ENCODE measurements at regions not wholly inside any gene's neighbourhood (a gene's known extent, or its start where the extent isn't known, plus 50 kb on each side); places are given as distances from the start of the nearest gene placed in this dataset.
A peak's percentile ranks its signal among the peaks of the same experiment; 100 is the strongest.

DNA sequence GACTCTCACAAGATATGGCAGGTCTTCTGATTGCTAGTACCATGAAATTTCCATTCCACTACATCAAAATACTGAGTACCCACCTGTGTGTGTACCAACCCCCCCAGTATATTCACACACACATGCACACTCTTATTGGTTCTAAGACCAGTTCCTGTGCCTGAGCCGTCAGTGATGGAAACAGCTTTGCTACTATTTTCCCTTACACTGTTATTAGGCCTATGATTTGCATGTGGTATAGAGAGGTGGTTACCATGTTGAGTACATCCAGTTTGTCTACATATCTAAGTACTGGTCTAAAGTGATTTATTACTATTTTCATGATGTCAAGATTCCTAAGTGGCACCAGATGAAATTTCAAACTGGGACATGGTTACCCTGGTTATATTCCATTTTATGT is 459.9 kb downstream of the BCKDHB start:
- no peak overlapping the region for H3K4me3 ChIP-seq (ENCODE audit: low read depth, low read length)
- TF ChIP-seq, protein P1, sequence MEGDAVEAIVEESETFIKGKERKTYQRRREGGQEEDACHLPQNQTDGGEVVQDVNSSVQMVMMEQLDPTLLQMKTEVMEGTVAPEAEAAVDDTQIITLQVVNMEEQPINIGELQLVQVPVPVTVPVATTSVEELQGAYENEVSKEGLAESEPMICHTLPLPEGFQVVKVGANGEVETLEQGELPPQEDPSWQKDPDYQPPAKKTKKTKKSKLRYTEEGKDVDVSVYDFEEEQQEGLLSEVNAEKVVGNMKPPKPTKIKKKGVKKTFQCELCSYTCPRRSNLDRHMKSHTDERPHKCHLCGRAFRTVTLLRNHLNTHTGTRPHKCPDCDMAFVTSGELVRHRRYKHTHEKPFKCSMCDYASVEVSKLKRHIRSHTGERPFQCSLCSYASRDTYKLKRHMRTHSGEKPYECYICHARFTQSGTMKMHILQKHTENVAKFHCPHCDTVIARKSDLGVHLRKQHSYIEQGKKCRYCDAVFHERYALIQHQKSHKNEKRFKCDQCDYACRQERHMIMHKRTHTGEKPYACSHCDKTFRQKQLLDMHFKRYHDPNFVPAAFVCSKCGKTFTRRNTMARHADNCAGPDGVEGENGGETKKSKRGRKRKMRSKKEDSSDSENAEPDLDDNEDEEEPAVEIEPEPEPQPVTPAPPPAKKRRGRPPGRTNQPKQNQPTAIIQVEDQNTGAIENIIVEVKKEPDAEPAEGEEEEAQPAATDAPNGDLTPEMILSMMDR (IDR thresholded peaks at IDR 0.05; ENCODE audit: low read depth, low read length): no peak
- DNase-seq (ENCODE audit: low read depth, low spot score): no peak
- in situ Hi-C loops (cut with HindIII; ENCODE audit: low sequenced_read_pairs): no loop called here

GRCh38 chr6:80553071-80553740 is 446.7 kb downstream of the BCKDHB start:
- no peak overlapping the region for H3K4me3 ChIP-seq (ENCODE audit: low read depth, low read length)
- TF ChIP-seq, protein P1 (IDR thresholded peaks at IDR 0.05; ENCODE audit: low read depth, low read length): no peak
- peak; percentile 78 for DNase-seq (ENCODE audit: low read depth, low spot score)
- in situ Hi-C loops (cut with HindIII; ENCODE audit: low sequenced_read_pairs): no loop called here

DNA sequence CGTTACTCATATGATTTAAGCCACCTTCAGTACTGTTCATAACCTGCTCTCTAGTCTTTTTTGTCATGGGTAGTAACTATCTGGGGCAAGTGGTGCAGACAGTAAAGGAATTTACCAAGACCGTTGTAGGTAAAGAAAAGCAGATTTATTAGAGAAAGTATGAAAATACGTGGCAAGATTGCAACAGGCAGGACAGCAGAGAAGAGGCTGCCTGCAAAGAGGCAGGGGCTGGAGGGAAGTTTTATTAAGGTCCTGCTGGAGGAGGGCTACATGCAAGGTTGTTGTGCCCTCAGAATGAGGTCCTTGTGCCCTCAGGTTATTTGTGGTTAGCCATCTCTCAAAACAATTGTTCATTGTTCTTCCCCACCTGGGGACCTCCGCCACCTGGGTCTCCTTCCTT is 444.3 kb downstream of the BCKDHB start:
- no peak overlapping the region for H3K4me3 ChIP-seq (ENCODE audit: low read depth, low read length)
- in situ Hi-C loops (cut with HindIII; ENCODE audit: low sequenced_read_pairs): no loop called here
- no peak for DNase-seq (ENCODE audit: low read depth, low spot score)
- TF ChIP-seq, protein P1 (IDR thresholded peaks at IDR 0.05; ENCODE audit: low read depth, low read length): no peak

- in situ Hi-C loops (cut with HindIII; ENCODE audit: low sequenced_read_pairs): no loop called here
- TF ChIP-seq, protein P1 (IDR thresholded peaks at IDR 0.05; ENCODE audit: low read depth, low read length): no peak
- no peak for DNase-seq (ENCODE audit: low read depth, low spot score)
These were observed 443.8 kb downstream of the BCKDHB start for GRCh38 chr6:80550281-80550680.

DNA sequence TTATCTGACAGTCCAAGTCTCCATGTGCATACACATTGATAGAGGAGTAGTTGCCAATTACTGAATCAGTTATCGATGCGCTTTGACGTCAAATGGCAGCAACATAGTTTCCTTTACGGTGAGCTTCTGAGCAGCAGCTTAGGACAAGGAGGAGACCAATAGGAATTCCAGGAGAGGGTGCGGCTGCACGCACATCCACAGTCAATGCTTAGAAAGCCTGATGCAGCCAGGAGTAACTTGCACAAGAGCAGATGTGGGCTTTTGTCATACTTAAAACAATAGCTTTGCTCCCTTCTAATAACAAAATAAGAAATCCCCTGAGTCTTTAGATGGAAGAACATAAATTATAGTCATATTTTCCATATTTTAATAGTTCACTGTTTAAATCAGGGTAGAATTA is 442.1 kb downstream of the BCKDHB start:
- H3K4me3 ChIP-seq (ENCODE audit: low read depth, low read length): no peak overlapping the region
- TF ChIP-seq, protein P1 (IDR thresholded peaks at IDR 0.05; ENCODE audit: low read depth, low read length): no peak
- peak; percentile 41 for DNase-seq (ENCODE audit: low read depth, low spot score)
- in situ Hi-C loops (cut with HindIII; ENCODE audit: low sequenced_read_pairs): no loop called here

More at GRCh38 chr6:80550281-80550680, 443.8 kb downstream of the BCKDHB start:
- no peak overlapping the region for H3K4me3 ChIP-seq (ENCODE audit: low read depth, low read length)

DNA sequence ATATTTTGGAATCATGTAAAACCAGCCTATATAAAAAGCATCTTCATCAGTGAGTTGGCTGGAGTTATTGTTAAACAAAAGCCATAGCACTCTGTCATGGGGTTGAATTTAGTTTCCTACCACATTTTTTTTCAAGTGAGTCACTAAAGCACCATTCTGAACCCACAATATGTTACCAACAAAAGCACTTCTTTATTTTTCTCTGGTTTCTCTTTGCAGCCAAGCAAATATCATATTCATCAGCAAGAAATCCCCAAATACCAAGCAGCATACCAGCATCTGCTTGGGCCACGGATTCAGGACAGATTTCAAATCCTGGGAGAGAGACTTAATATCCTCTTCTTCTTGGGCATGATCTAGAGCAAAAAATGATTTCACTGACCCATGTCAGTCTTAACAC is 441.4 kb downstream of the BCKDHB start:
- in situ Hi-C loops (cut with HindIII; ENCODE audit: low sequenced_read_pairs): no loop called here
- peak; percentile 93 for DNase-seq (ENCODE audit: low read depth, low spot score)
- H3K4me3 ChIP-seq (ENCODE audit: low read depth, low read length): no peak overlapping the region
- TF ChIP-seq, protein P1 (IDR thresholded peaks at IDR 0.05; ENCODE audit: low read depth, low read length): no peak
